ENCODE measurements at regions not wholly inside any gene's neighbourhood (a gene's known extent, or its start where the extent isn't known, plus 50 kb on each side); places are given as distances from the start of the nearest gene placed in this dataset.

GRCh38 chr5:33067291-33067690 lies 356.2 kb downstream of the NPR3 start:
- TF ChIP-seq, protein P1, sequence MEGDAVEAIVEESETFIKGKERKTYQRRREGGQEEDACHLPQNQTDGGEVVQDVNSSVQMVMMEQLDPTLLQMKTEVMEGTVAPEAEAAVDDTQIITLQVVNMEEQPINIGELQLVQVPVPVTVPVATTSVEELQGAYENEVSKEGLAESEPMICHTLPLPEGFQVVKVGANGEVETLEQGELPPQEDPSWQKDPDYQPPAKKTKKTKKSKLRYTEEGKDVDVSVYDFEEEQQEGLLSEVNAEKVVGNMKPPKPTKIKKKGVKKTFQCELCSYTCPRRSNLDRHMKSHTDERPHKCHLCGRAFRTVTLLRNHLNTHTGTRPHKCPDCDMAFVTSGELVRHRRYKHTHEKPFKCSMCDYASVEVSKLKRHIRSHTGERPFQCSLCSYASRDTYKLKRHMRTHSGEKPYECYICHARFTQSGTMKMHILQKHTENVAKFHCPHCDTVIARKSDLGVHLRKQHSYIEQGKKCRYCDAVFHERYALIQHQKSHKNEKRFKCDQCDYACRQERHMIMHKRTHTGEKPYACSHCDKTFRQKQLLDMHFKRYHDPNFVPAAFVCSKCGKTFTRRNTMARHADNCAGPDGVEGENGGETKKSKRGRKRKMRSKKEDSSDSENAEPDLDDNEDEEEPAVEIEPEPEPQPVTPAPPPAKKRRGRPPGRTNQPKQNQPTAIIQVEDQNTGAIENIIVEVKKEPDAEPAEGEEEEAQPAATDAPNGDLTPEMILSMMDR (IDR thresholded peaks at IDR 0.05), result no peak
- TF ChIP-seq POLR2AphosphoS5 (IDR thresholded peaks at IDR 0.05) (no peak), POLR2A (IDR thresholded peaks at IDR 0.05) (no peak)

Measured in stomach (tissue), 4 donors.